Neural progenitor cell (in vitro differentiated cells): ENCODE measurements at regions not wholly inside any gene's neighbourhood (a gene's known extent, or its start where the extent isn't known, plus 50 kb on each side); places are given as distances from the start of the nearest gene placed in this dataset.
A peak's percentile ranks its signal among the peaks of the same experiment; 100 is the strongest.

Source experiments
- DNase-seq: peaks from one replicate; pipeline ENCODE4 v3.0.0-alpha.2; 2016; ENCODE audit warnings: low spot score
- H2AFZ ChIP-seq: fragments of 200-600 bp; sonication (generic); replicated peaks from 2 replicates; pipeline ENCODE4 v1.6.1; 2016; ENCODE audit warnings: antibody characterized with exemption
- H3F3A ChIP-seq: fragments of 200-600 bp; sonication (generic); 2 replicates; pipeline ENCODE4 v1.6.1; 2016; ENCODE audit warnings: antibody characterized with exemption, low read depth
- H3K27ac ChIP-seq: fragments of 200-600 bp; sonication (generic); 2 replicates; pipeline ENCODE4 v1.5.1; 2016; ENCODE audit warnings: mild to moderate bottlenecking
- H3K27me3 ChIP-seq: fragments of 200-600 bp; sonication (generic); 2 replicates; pipeline ENCODE4 v1.6.1; 2016; ENCODE audit warnings: mild to moderate bottlenecking, moderate library complexity
- H3K36me3 ChIP-seq: fragments of 200-600 bp; sonication (generic); 2 replicates; pipeline ENCODE4 v1.5.1; 2016
- H3K4me1 ChIP-seq: fragments of 200-600 bp; sonication (generic); 2 replicates; pipeline ENCODE4 v1.6.1; 2016; ENCODE audit warnings: mixed run types
- H3K4me2 ChIP-seq: fragments of 200-600 bp; sonication (generic); 2 replicates; pipeline ENCODE4 v1.6.1; 2016
- H3K4me3 ChIP-seq: fragments of 200-600 bp; sonication (generic); 2 replicates; pipeline ENCODE4 v1.5.1; 2016
- H3K79me2 ChIP-seq: fragments of 200-600 bp; sonication (generic); 2 replicates; pipeline ENCODE4 v1.6.1; 2016; ENCODE audit warnings: low read depth
- H3K9ac ChIP-seq: fragments of 200-600 bp; sonication (generic); 2 replicates; pipeline ENCODE4 v1.6.1; 2016
- H3K9me3 ChIP-seq: fragments of 200-600 bp; sonication (generic); 2 replicates; pipeline ENCODE4 v1.5.1; 2016; ENCODE audit warnings: low read depth
- H4K20me1 ChIP-seq: fragments of 200-600 bp; sonication (generic); 2 replicates; pipeline ENCODE4 v1.6.1; 2016; ENCODE audit warnings: low read depth
- H3K27ac Mint-ChIP-seq: 3 replicates; pipeline ENCODE4 v1.8.0; 2021; ENCODE audit warnings: mixed read lengths
- H3K27me3 Mint-ChIP-seq: 2 replicates; pipeline ENCODE4 v1.8.0; 2022; ENCODE audit warnings: low read depth, mild to moderate bottlenecking, inconsistent platforms, moderate library complexity, mixed read lengths; ENCODE audit not compliant: insufficient read depth
- H3K36me3 Mint-ChIP-seq: 3 replicates; pipeline ENCODE4 v1.8.0; 2021; ENCODE audit warnings: mixed read lengths
- H3K4me1 Mint-ChIP-seq: 3 replicates; pipeline ENCODE4 v1.8.0; 2021; ENCODE audit warnings: mixed read lengths
- H3K4me3 Mint-ChIP-seq: 3 replicates; pipeline ENCODE4 v1.8.0; 2021; ENCODE audit warnings: mild to moderate bottlenecking, moderate library complexity, mixed read lengths
- H3K9me3 Mint-ChIP-seq: 3 replicates; pipeline ENCODE4 v1.8.0; 2020; ENCODE audit warnings: mixed read lengths
- EZH2 ChIP-seq: fragments of 200-600 bp; sonication (generic); IDR thresholded peaks from 2 replicates; pipeline ENCODE4 v1.6.1; 2017; ENCODE audit warnings: antibody characterized with exemption, mild to moderate bottlenecking, moderate library complexity
- EZH2phosphoT487 ChIP-seq: fragments of 200-600 bp; sonication (generic); IDR thresholded peaks from 2 replicates; pipeline ENCODE4 v1.6.1; 2017; ENCODE audit warnings: antibody characterized with exemption
- TF ChIP-seq, protein P1 (sequence below): fragments of 200-600 bp; sonication (generic); IDR thresholded peaks from 2 replicates; pipeline ENCODE4 v1.5.1; 2017; ENCODE audit warnings: antibody characterized with exemption, mild to moderate bottlenecking

DNA sequence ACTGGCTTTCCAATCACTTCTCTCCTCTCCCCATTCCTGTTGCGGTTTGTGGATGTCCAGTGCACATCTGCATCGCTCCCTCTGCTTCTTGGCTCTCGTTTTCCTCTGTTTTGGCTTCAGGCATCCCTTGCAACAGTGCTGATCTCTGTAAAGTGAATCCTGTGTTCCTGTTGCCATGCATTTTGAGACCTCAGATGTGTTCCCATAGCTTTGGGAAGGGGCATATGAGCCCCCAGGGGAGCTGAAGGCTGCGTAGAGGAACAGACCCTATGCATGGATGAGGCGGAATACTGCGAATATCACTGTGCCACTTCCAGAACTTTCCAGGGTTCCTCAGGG, 168.4 kb upstream of the HAAO start:
- Mint-ChIP-seq H3K4me1 (peaks cover 38% of the 10 kb centered on the region), H3K27me3 (peaks cover 7% of the 10 kb centered on the region), H3K4me3 (no peak overlapping the region), H3K36me3 (no peaks in the 10 kb centered on the region), H3K27ac (peak overlapping the region; percentile 68), H3K9me3 (no peaks in the 10 kb centered on the region)
- H3K9me3 ChIP-seq: no peaks in the 10 kb centered on the region
- TF ChIP-seq EZH2phosphoT487: no peak
- TF ChIP-seq, protein P1, sequence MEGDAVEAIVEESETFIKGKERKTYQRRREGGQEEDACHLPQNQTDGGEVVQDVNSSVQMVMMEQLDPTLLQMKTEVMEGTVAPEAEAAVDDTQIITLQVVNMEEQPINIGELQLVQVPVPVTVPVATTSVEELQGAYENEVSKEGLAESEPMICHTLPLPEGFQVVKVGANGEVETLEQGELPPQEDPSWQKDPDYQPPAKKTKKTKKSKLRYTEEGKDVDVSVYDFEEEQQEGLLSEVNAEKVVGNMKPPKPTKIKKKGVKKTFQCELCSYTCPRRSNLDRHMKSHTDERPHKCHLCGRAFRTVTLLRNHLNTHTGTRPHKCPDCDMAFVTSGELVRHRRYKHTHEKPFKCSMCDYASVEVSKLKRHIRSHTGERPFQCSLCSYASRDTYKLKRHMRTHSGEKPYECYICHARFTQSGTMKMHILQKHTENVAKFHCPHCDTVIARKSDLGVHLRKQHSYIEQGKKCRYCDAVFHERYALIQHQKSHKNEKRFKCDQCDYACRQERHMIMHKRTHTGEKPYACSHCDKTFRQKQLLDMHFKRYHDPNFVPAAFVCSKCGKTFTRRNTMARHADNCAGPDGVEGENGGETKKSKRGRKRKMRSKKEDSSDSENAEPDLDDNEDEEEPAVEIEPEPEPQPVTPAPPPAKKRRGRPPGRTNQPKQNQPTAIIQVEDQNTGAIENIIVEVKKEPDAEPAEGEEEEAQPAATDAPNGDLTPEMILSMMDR: no peak
- TF ChIP-seq EZH2: no peak
- no peak overlapping the region for H3K4me3 ChIP-seq
- no peak overlapping the region for H3K9ac ChIP-seq
- no peaks in the 10 kb centered on the region for H3K27me3 ChIP-seq
- peaks cover 40% of the 10 kb centered on the region for H3K4me1 ChIP-seq
- peak overlapping the region; percentile 29 for H3K27ac ChIP-seq
- no peaks in the 10 kb centered on the region for H4K20me1 ChIP-seq
- H3K36me3 ChIP-seq: no peaks in the 10 kb centered on the region
- peak overlapping the region; percentile 94 for H2AFZ ChIP-seq
- DNase-seq: no peak
- H3F3A ChIP-seq: peaks cover 30% of the 10 kb centered on the region
- H3K4me2 ChIP-seq: no peak overlapping the region
- H3K79me2 ChIP-seq: no peaks in the 10 kb centered on the region

DNA sequence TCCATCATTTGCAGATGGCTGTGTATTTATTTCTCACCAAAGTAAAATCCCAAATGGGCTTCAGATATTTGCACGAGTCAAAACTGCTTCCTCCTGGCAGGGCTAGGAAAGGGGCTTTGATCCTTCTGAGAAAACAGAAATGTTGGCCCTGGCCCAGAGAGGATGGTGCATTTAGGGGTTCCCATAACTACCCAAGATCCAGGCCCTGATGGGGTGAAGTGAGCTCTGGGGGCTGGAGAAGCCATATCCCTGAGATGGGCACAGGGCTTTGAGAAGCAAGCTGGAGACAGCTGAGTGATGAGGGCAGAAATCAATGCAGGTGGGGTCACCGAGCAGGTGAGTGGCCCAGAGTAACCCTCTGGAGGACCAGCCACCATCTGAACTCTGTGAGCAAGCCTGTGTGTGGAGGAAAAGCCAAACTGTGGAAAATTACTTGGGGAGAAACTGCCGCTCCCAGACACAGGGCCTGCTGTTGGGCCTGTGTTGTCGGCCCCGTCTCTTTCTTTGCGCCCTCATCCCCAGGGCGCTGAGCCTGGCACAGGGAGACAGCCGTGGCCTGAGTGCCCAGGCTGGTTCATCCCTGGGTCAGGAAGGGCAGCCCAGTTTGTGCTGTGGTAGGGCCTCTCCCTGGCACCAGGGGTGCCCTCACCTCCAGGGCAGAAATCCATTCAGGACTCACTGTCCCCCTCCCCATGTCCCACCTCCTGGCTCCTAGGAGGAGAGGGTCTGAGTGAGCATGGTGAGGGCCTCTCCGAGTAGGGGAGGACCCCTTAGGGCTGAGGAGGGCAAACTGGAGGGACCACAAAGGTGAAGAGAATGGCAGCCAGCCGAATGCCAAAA, 167.8 kb upstream of the HAAO start:
- Mint-ChIP-seq H3K27ac (no peak overlapping the region), H3K9me3 (no peaks in the 10 kb centered on the region), H3K4me1 (peaks cover 38% of the 10 kb centered on the region), H3K36me3 (no peaks in the 10 kb centered on the region), H3K4me3 (no peak overlapping the region), H3K27me3 (peaks cover 7% of the 10 kb centered on the region)
- DNase-seq: no peak
- Histone ChIP-seq H3K9ac (no peak overlapping the region), H3K4me3 (no peak overlapping the region), H3F3A (peaks cover 30% of the 10 kb centered on the region), H3K36me3 (no peaks in the 10 kb centered on the region), H3K79me2 (no peaks in the 10 kb centered on the region), H3K9me3 (no peaks in the 10 kb centered on the region), H3K27ac (no peak overlapping the region), H3K4me1 (peaks cover 40% of the 10 kb centered on the region), H3K4me2 (no peak overlapping the region), H2AFZ (no peak overlapping the region), H4K20me1 (no peaks in the 10 kb centered on the region), H3K27me3 (no peaks in the 10 kb centered on the region)
- no peak for TF ChIP-seq EZH2phosphoT487
- TF ChIP-seq EZH2: no peak
- TF ChIP-seq, protein P1: no peak

DNA sequence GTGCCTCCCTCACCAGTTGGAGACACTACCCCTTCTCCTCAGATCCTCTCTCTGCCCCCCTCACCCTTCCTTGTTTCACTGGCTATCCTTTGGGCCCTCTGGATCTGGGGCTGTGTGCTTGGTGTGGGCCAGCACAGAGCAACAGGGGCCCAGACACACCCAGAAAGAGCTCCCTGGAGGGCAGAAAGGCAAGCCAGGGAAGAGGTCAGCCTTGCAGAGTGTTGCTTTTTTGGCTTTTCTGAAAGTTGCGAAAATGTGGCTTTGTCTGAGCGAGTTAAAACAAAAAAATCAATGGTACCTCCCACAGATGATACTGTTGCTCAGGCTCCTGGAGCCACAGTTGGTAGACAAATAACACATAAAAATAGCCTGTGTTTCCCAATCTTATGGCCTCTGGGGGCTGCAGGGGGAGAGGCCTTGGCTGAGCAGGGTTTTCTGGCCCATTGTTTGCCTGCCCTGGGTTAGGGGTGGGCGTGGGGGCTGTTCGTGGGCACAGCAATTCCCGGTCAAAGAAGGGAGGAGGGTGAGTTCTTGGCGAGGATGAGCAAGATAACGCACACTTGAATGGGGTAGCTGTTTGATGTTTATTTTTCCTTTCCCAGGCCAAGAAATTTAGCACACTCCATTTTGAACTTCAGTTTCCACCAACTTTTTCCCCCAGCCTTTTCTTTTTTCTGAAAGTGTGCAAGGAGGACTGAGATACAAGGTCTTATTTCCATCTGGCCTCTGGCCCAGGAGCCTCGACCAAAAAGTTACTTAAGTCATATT, 167.0 kb upstream of the HAAO start:
- Histone ChIP-seq H3K36me3 (no peaks in the 10 kb centered on the region), H3K4me2 (no peak overlapping the region), H3K27me3 (no peaks in the 10 kb centered on the region), H2AFZ (peak overlapping the region; percentile 52), H3K27ac (no peak overlapping the region), H3K9ac (no peak overlapping the region), H3K9me3 (no peaks in the 10 kb centered on the region), H3K4me3 (no peak overlapping the region), H4K20me1 (no peaks in the 10 kb centered on the region), H3F3A (peaks cover 30% of the 10 kb centered on the region), H3K4me1 (peaks cover 40% of the 10 kb centered on the region), H3K79me2 (no peaks in the 10 kb centered on the region)
- Mint-ChIP-seq H3K4me1 (peaks cover 42% of the 10 kb centered on the region), H3K27me3 (peaks cover 7% of the 10 kb centered on the region), H3K9me3 (no peaks in the 10 kb centered on the region), H3K27ac (peak overlapping the region; percentile 29), H3K4me3 (no peak overlapping the region), H3K36me3 (no peaks in the 10 kb centered on the region)
- no peak for TF ChIP-seq EZH2
- TF ChIP-seq, protein P1: no peak
- no peak for TF ChIP-seq EZH2phosphoT487
- DNase-seq: no peak
